ENCODE measurements at regions not wholly inside any gene's neighbourhood (a gene's known extent, or its start where the extent isn't known, plus 50 kb on each side); places are given as distances from the start of the nearest gene placed in this dataset.

GRCh38 chrX:39504227-39504626 is 593.5 kb downstream of the BCOR start:
- no peak overlapping the region for H2BK120ac ChIP-seq (ENCODE audit: low read depth, low read length)
- no peak overlapping the region for H3K18ac ChIP-seq (ENCODE audit: low read depth in 1 of 2, low read length in 2 of 2)
- no peak overlapping the region for H3K27ac ChIP-seq (ENCODE audit: low read length, poor library complexity, severe bottlenecking)
- H3K23ac ChIP-seq (ENCODE audit: low read length in 2 of 2): no peak overlapping the region
- H3K9me3 ChIP-seq (ENCODE audit: control insufficient read depth, low read length): peaks cover 23% of the 10 kb centered on the region
- H4K8ac ChIP-seq (ENCODE audit: low read length): no peak overlapping the region
- no peak overlapping the region for H3K4ac ChIP-seq (ENCODE audit: low read depth in 1 of 2, low read length in 2 of 2)
- no peak overlapping the region for H2BK12ac ChIP-seq (ENCODE audit: low read length in 2 of 2)
- no peak overlapping the region for H3K4me2 ChIP-seq (ENCODE audit: low read length, poor library complexity, severe bottlenecking)
- H3K36me3 ChIP-seq (ENCODE audit: control insufficient read depth in 1 of 2, insufficient read depth in 2 of 2, low read depth in 1 of 2, low read length in 2 of 2): no peaks in the 10 kb centered on the region
- no peak overlapping the region for H3K4me3 ChIP-seq (ENCODE audit: insufficient read depth in 1 of 2, low read depth in 1 of 2, low read length in 2 of 2)
- no peak overlapping the region for H2AFZ ChIP-seq (ENCODE audit: low read depth, low read length)
- no peak overlapping the region for H3K14ac ChIP-seq (ENCODE audit: low read length in 2 of 2)
- H4K91ac ChIP-seq (ENCODE audit: low read length): no peak overlapping the region
- H3K27me3 ChIP-seq (ENCODE audit: control insufficient read depth in 1 of 2, insufficient read depth in 1 of 2, low read length in 2 of 2): peaks cover 0 to 46% of the 10 kb centered on the region in 2 experiments
- no peak overlapping the region for H3K9ac ChIP-seq (ENCODE audit: low read length)
- H3K79me1 ChIP-seq (replicated peaks; ENCODE audit: low read length, poor library complexity, severe bottlenecking): no peaks in the 10 kb centered on the region
- whole genome bisulfite sequencing: 98% methylated on average over 1 of the region's 2 CpGs
- no peak overlapping the region for H2BK15ac ChIP-seq (ENCODE audit: low read depth, poor library complexity, severe bottlenecking)
- no peak for DNase-seq
- H3K4me1 ChIP-seq (ENCODE audit: control insufficient read depth, insufficient read depth, low read depth, low read length): no peaks in the 10 kb centered on the region
- H2AK5ac ChIP-seq (ENCODE audit: low read length, severe bottlenecking): no peak overlapping the region
- no peak overlapping the region for H2BK5ac ChIP-seq (ENCODE audit: low read depth, low read length, poor library complexity, severe bottlenecking)

GRCh38 chrX:39504850-39505259 is 592.9 kb downstream of the BCOR start:
- H2AFZ ChIP-seq (ENCODE audit: low read depth, low read length): no peak overlapping the region
- no peak overlapping the region for H2BK12ac ChIP-seq (ENCODE audit: low read length in 2 of 2)
- no peak overlapping the region for H2AK5ac ChIP-seq (ENCODE audit: low read length, severe bottlenecking)
- no peak overlapping the region for H3K9ac ChIP-seq (ENCODE audit: low read length)
- WGBS: 30% methylated on average over 5 of the region's 5 CpGs
- DNase-seq: peak; percentile 2
- no peak overlapping the region for H2BK5ac ChIP-seq (ENCODE audit: low read depth, low read length, poor library complexity, severe bottlenecking)
- no peaks in the 10 kb centered on the region for H3K4me1 ChIP-seq (ENCODE audit: control insufficient read depth, insufficient read depth, low read depth, low read length)
- no peaks in the 10 kb centered on the region for H3K36me3 ChIP-seq (ENCODE audit: control insufficient read depth in 1 of 2, insufficient read depth in 2 of 2, low read depth in 1 of 2, low read length in 2 of 2)
- H2BK120ac ChIP-seq (ENCODE audit: low read depth, low read length): no peak overlapping the region
- no peak overlapping the region for H3K4me2 ChIP-seq (ENCODE audit: low read length, poor library complexity, severe bottlenecking)
- H3K4ac ChIP-seq (ENCODE audit: low read depth in 1 of 2, low read length in 2 of 2): no peak overlapping the region
- H3K9me3 ChIP-seq (ENCODE audit: control insufficient read depth, low read length): peaks cover 29% of the 10 kb centered on the region
- no peaks in the 10 kb centered on the region for H3K79me1 ChIP-seq (replicated peaks; ENCODE audit: low read length, poor library complexity, severe bottlenecking)
- H3K27ac ChIP-seq (ENCODE audit: low read length, poor library complexity, severe bottlenecking): no peak overlapping the region
- H3K18ac ChIP-seq (ENCODE audit: low read depth in 1 of 2, low read length in 2 of 2): no peak overlapping the region
- no peak overlapping the region for H4K8ac ChIP-seq (ENCODE audit: low read length)
- H3K14ac ChIP-seq (ENCODE audit: low read length in 2 of 2): no peak overlapping the region
- H3K23ac ChIP-seq (ENCODE audit: low read length in 2 of 2): no peak overlapping the region
- H3K27me3 ChIP-seq (ENCODE audit: control insufficient read depth in 1 of 2, insufficient read depth in 1 of 2, low read length in 2 of 2): peaks cover 0 to 49% of the 10 kb centered on the region in 2 experiments
- no peak overlapping the region for H2BK15ac ChIP-seq (ENCODE audit: low read depth, poor library complexity, severe bottlenecking)
- no peak overlapping the region for H3K4me3 ChIP-seq (ENCODE audit: insufficient read depth in 1 of 2, low read depth in 1 of 2, low read length in 2 of 2)
- H4K91ac ChIP-seq (ENCODE audit: low read length): no peak overlapping the region

GRCh38 chrX:39506131-39506530 is 591.6 kb downstream of the BCOR start:
- no peak overlapping the region for H2AFZ ChIP-seq (ENCODE audit: low read depth, low read length)
- no peak overlapping the region for H3K9ac ChIP-seq (ENCODE audit: low read length)
- no peaks in the 10 kb centered on the region for H3K36me3 ChIP-seq (ENCODE audit: control insufficient read depth in 1 of 2, insufficient read depth in 2 of 2, low read depth in 1 of 2, low read length in 2 of 2)
- no peak overlapping the region for H3K4me3 ChIP-seq (ENCODE audit: insufficient read depth in 1 of 2, low read depth in 1 of 2, low read length in 2 of 2)
- H2AK5ac ChIP-seq (ENCODE audit: low read length, severe bottlenecking): no peak overlapping the region
- H2BK12ac ChIP-seq (ENCODE audit: low read length in 2 of 2): no peak overlapping the region
- H3K79me1 ChIP-seq (replicated peaks; ENCODE audit: low read length, poor library complexity, severe bottlenecking): no peaks in the 10 kb centered on the region
- H3K23ac ChIP-seq (ENCODE audit: low read length in 2 of 2): no peak overlapping the region
- no peak overlapping the region for H2BK120ac ChIP-seq (ENCODE audit: low read depth, low read length)
- no peak for DNase-seq
- H3K27me3 ChIP-seq (ENCODE audit: control insufficient read depth in 1 of 2, insufficient read depth in 1 of 2, low read length in 2 of 2): peaks cover 0 to 38% of the 10 kb centered on the region in 2 experiments
- 90% methylated on average over 7 of the region's 9 CpGs for WGBS
- peaks cover 41% of the 10 kb centered on the region for H3K9me3 ChIP-seq (ENCODE audit: control insufficient read depth, low read length)
- no peak overlapping the region for H3K4me2 ChIP-seq (ENCODE audit: low read length, poor library complexity, severe bottlenecking)
- no peak overlapping the region for H4K8ac ChIP-seq (ENCODE audit: low read length)
- H3K4ac ChIP-seq (ENCODE audit: low read depth in 1 of 2, low read length in 2 of 2): no peak overlapping the region
- no peak overlapping the region for H2BK5ac ChIP-seq (ENCODE audit: low read depth, low read length, poor library complexity, severe bottlenecking)
- no peaks in the 10 kb centered on the region for H3K4me1 ChIP-seq (ENCODE audit: control insufficient read depth, insufficient read depth, low read depth, low read length)
- no peak overlapping the region for H2BK15ac ChIP-seq (ENCODE audit: low read depth, poor library complexity, severe bottlenecking)
- no peak overlapping the region for H3K14ac ChIP-seq (ENCODE audit: low read length in 2 of 2)
- H4K91ac ChIP-seq (ENCODE audit: low read length): no peak overlapping the region
- H3K27ac ChIP-seq (ENCODE audit: low read length, poor library complexity, severe bottlenecking): no peak overlapping the region
- no peak overlapping the region for H3K18ac ChIP-seq (ENCODE audit: low read depth in 1 of 2, low read length in 2 of 2)

DNA sequence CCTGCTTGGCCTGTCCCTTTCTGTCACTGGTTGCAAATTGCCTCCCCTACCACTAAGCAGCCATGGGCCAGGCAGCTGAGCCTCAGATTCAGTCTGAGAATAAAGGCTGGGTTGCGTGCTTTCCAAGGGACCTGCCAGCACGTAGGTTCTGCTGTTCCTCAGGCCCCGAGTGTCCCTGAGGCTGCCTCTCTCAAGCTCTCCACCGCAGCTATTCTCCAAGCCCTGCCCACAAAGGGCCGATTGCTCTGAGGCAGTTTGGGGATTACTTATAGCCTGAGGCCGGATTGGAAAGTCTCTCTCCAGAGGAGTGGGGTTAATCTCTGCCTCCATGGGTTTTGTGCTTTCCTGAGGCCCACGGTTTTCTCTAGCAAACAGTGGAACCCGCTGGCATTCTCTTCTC is 590.7 kb downstream of the BCOR start:
- WGBS: 83% methylated on average over 5 of the region's 8 CpGs
- Histone ChIP-seq H2AFZ (ENCODE audit: low read depth, low read length) (no peak overlapping the region), H2BK120ac (ENCODE audit: low read depth, low read length) (no peak overlapping the region), H2BK15ac (ENCODE audit: low read depth, poor library complexity, severe bottlenecking) (no peak overlapping the region), H3K4ac (ENCODE audit: low read depth in 1 of 2, low read length in 2 of 2) (no peak overlapping the region), H3K27me3 (ENCODE audit: control insufficient read depth in 1 of 2, insufficient read depth in 1 of 2, low read length in 2 of 2) (peaks cover 0 to 31% of the 10 kb centered on the region in 2 experiments), H3K14ac (ENCODE audit: low read length in 2 of 2) (no peak overlapping the region), H3K9ac (ENCODE audit: low read length) (no peak overlapping the region), H4K8ac (ENCODE audit: low read length) (no peak overlapping the region), H3K4me1 (ENCODE audit: control insufficient read depth, insufficient read depth, low read depth, low read length) (no peaks in the 10 kb centered on the region), H3K18ac (ENCODE audit: low read depth in 1 of 2, low read length in 2 of 2) (no peak overlapping the region), H2AK5ac (ENCODE audit: low read length, severe bottlenecking) (no peak overlapping the region), H3K9me3 (ENCODE audit: control insufficient read depth, low read length) (peaks cover 41% of the 10 kb centered on the region), H2BK12ac (ENCODE audit: low read length in 2 of 2) (no peak overlapping the region), H3K23ac (ENCODE audit: low read length in 2 of 2) (no peak overlapping the region), H4K91ac (ENCODE audit: low read length) (no peak overlapping the region), H3K36me3 (ENCODE audit: control insufficient read depth in 1 of 2, insufficient read depth in 2 of 2, low read depth in 1 of 2, low read length in 2 of 2) (no peaks in the 10 kb centered on the region), H3K4me3 (ENCODE audit: insufficient read depth in 1 of 2, low read depth in 1 of 2, low read length in 2 of 2) (no peak overlapping the region), H2BK5ac (ENCODE audit: low read depth, low read length, poor library complexity, severe bottlenecking) (no peak overlapping the region), H3K79me1 (replicated peaks; ENCODE audit: low read length, poor library complexity, severe bottlenecking) (no peaks in the 10 kb centered on the region), H3K27ac (ENCODE audit: low read length, poor library complexity, severe bottlenecking) (no peak overlapping the region), H3K4me2 (ENCODE audit: low read length, poor library complexity, severe bottlenecking) (no peak overlapping the region)
- DNase-seq: no peak
